CD4-positive, alpha-beta T cell (primary cell): ENCODE measurements at regions not wholly inside any gene's neighbourhood (a gene's known extent, or its start where the extent isn't known, plus 50 kb on each side); places are given as distances from the start of the nearest gene placed in this dataset.

Experiments used
- ATAC-seq: fragments of 200-7000 bp; cut with Tn5 transposase; one replicate; pipeline ENCODE4 v1.10.0; 2022; ENCODE audit warnings: mild to moderate bottlenecking; ENCODE audit not compliant: poor library complexity
- CTCF ChIA-PET: fragments of 350-600 bp; sonication (Branson Sonifier 250); formaldehyde crosslinking; loops from one replicate; lab custom pipeline; 2021; ENCODE audit warnings: antibody characterized with exemption, inconsistent platforms; lab: Charles Lee
- POLR2A ChIA-PET: fragments of 350-600 bp; sonication (Branson Sonifier 250); formaldehyde crosslinking; loops from one replicate; lab custom pipeline; 2021; ENCODE audit warnings: antibody characterized with exemption, inconsistent platforms; lab: Charles Lee
- DNase-seq, 14 experiments: peaks; one replicate each; pipeline ENCODE4 v3.0.0-alpha.2; 2013 to 2020; ENCODE audit warnings: mixed read lengths in 2 of 14
- H3K27ac ChIP-seq, 2 donors: one replicate each; pipeline versions ENCODE4 v1.5.1 to v1.7.0; 2013; ENCODE audit warnings: low read length in 2 of 2, low read depth in 1 of 2, mild to moderate bottlenecking in 1 of 2
- H3K27me3 ChIP-seq, 2 experiments: 1 replicate in 1 of 2; 2 replicates in 1 of 2; pipeline versions ENCODE4 v1.6.1 to v1.7.0; 2013; ENCODE audit warnings: low read length in 2 of 2, control low read depth in 1 of 2, mild to moderate bottlenecking in 1 of 2, moderate library complexity in 1 of 2; ENCODE audit not compliant: insufficient read depth in 2 of 2, control insufficient read depth in 1 of 2
- H3K36me3 ChIP-seq: one replicate; pipeline ENCODE4 v1.6.1; 2013; ENCODE audit warnings: low read length, control low read depth; ENCODE audit not compliant: insufficient read depth
- H3K4me1 ChIP-seq: one replicate; pipeline ENCODE4 v1.6.1; 2013; ENCODE audit warnings: low read length, control low read depth; ENCODE audit not compliant: insufficient read depth
- H3K4me3 ChIP-seq: one replicate; pipeline ENCODE4 v1.5.1; 2013; ENCODE audit warnings: mild to moderate bottlenecking, low read length, moderate library complexity
- H3K9me3 ChIP-seq, 2 experiments: 1 replicate in 1 of 2; 2 replicates in 1 of 2; pipeline versions ENCODE4 v1.6.1 to v1.7.0; 2013; ENCODE audit warnings: low read length in 2 of 2, mild to moderate bottlenecking in 2 of 2, control low read depth in 1 of 2, moderate library complexity in 1 of 2; ENCODE audit not compliant: control insufficient read depth in 1 of 2, insufficient read depth in 1 of 2
- H3K27ac Mint-ChIP-seq: one replicate; pipeline ENCODE4 v1.8.0; 2020; ENCODE audit warnings: mixed read lengths
- H3K27me3 Mint-ChIP-seq: one replicate; pipeline ENCODE4 v1.8.0; 2021; ENCODE audit warnings: mixed read lengths
- H3K36me3 Mint-ChIP-seq: one replicate; pipeline ENCODE4 v1.8.0; 2021; ENCODE audit warnings: low read depth, mixed read lengths
- H3K4me1 Mint-ChIP-seq: one replicate; pipeline ENCODE4 v1.8.0; 2021; ENCODE audit warnings: low read depth, mixed read lengths
- H3K4me3 Mint-ChIP-seq: one replicate; pipeline ENCODE4 v1.8.0; 2020; ENCODE audit warnings: mild to moderate bottlenecking, mixed read lengths
- H3K9me3 Mint-ChIP-seq: one replicate; pipeline ENCODE4 v1.8.0; 2020; ENCODE audit warnings: mixed read lengths
- CTCF ChIP-seq: fragments of 200-600 bp; IDR thresholded peaks from one replicate; pipeline ENCODE4 v1.8.0; 2022; ENCODE audit warnings: antibody characterized with exemption, mild to moderate bottlenecking
- intact Hi-C, 2 experiments: fragments of 100-400 bp; cut with DNase I in 1 of 2; cut with micrococcal nuclease in 1 of 2; formaldehyde crosslinking; loops; one replicate each; pipeline versions ENCODE4 v1.15.1 to v1.9.0; 2023 to 2025; cut with DNase I, micrococcal nuclease

DNA sequence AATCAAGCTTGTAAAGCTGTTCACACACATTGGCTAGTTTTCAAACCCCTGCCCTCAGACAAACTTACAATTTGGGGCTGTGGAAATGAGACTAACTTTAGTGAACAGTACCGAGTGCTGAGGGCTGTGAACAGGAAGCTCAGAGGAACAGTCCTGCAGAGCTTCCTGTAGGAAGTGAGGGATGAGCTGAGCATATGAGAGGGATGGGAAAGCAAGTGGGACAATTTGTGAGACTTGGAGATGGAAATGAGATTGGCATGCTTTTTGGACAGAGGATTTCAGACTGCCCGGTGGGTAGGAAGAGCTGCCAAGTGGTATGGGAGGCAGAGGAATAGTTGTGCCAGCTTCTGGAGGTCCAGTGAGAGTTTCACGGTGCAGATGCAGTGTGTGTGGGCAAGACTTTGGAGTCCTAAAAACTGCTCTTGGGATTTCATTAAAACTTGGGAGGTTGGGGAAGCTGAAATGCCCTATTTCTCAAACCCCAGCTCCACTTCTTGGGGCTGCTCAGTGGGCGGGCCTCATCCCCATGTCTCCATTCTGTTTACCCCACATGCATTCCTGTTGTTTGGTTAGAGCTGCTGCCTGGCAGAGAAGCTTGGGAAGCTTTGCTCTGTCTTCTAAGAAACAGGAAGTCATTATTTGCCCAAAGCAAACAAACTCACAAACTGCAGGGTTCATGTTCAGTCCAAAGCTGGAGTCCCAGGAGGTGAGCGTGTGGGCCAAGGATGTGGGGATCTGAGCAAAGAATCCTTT lies 267.5 kb downstream of the ZSWIM6 start:
- DNase-seq: no peak
- no peaks in the 10 kb centered on the region for H3K27me3 ChIP-seq
- no peaks in the 10 kb centered on the region for H3K4me1 ChIP-seq
- Mint-ChIP-seq H3K27me3 (no peaks in the 10 kb centered on the region), H3K36me3 (no peaks in the 10 kb centered on the region), H3K27ac (no peak overlapping the region), H3K9me3 (no peaks in the 10 kb centered on the region), H3K4me1 (no peaks in the 10 kb centered on the region), H3K4me3 (no peak overlapping the region)
- no peak for TF ChIP-seq CTCF
- H3K9me3 ChIP-seq: no peaks in the 10 kb centered on the region
- ATAC-seq: no peak
- no peak overlapping the region for H3K4me3 ChIP-seq
- H3K36me3 ChIP-seq: no peaks in the 10 kb centered on the region
- H3K27ac ChIP-seq: no peak overlapping the region
- intact Hi-C loops: no loop called here
- POLR2A ChIA-PET: no interaction called here
- CTCF ChIA-PET: no interaction called here

- no peaks in the 10 kb centered on the region for H3K36me3 Mint-ChIP-seq
- intact Hi-C loops: no loop called here
- TF ChIP-seq CTCF: no peak
- no peak overlapping the region for H3K4me3 ChIP-seq
- no peaks in the 10 kb centered on the region for H3K4me1 ChIP-seq
- no peak overlapping the region for H3K4me3 Mint-ChIP-seq
- no peaks in the 10 kb centered on the region for H3K4me1 Mint-ChIP-seq
- no peaks in the 10 kb centered on the region for H3K27me3 ChIP-seq
- CTCF ChIA-PET: no interaction called here
- no peak overlapping the region for H3K27ac ChIP-seq
- no peaks in the 10 kb centered on the region for H3K9me3 Mint-ChIP-seq
- POLR2A ChIA-PET: no interaction called here
- no peaks in the 10 kb centered on the region for H3K27me3 Mint-ChIP-seq
- ATAC-seq: no peak
- H3K36me3 ChIP-seq: no peaks in the 10 kb centered on the region
- no peak overlapping the region for H3K27ac Mint-ChIP-seq
- no peak for DNase-seq
- H3K9me3 ChIP-seq: no peaks in the 10 kb centered on the region
Observed at GRCh38 chr5:61600123-61600444, 268.0 kb downstream of the ZSWIM6 start.

DNA sequence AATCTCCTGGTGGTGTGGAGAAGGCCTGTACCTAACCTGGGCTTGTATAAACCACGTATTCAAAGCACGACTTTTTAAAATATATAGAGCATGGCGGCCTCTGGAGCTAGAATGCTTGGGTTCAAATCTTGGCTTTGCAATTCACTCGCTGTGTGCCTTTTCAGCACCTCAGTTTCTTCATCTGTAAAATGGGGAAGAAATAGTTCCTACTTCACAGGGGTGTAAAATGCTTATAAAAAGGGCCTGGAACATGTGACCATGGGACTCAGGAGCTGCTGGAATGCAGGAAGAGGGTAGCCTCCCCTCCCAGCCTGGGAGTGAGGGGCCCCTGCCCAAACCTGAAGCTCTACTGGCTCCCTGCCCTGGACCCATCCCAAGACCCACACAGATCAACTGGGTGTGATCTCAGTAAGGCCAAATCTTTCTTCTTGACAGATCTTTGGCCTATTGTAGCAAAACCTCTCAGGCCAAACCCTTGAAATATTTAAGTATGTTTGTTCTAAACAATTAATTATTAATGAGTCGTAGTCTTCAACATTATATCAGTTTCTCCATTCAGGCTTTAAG lies 269.0 kb downstream of the ZSWIM6 start:
- Histone ChIP-seq H3K4me3 (no peak overlapping the region), H3K9me3 (no peaks in the 10 kb centered on the region), H3K27ac (no peak overlapping the region), H3K27me3 (no peaks in the 10 kb centered on the region), H3K4me1 (no peaks in the 10 kb centered on the region), H3K36me3 (no peaks in the 10 kb centered on the region)
- ATAC-seq: no peak
- Mint-ChIP-seq H3K9me3 (no peaks in the 10 kb centered on the region), H3K4me3 (no peak overlapping the region), H3K27ac (no peak overlapping the region), H3K36me3 (no peaks in the 10 kb centered on the region), H3K27me3 (no peaks in the 10 kb centered on the region), H3K4me1 (no peaks in the 10 kb centered on the region)
- no peak for TF ChIP-seq CTCF
- CTCF ChIA-PET: no interaction called here
- intact Hi-C loops: no loop called here
- no peak for DNase-seq
- POLR2A ChIA-PET: no interaction called here
